Prostate gland (tissue), 2 donors: ENCODE measurements at regions not wholly inside any gene's neighbourhood (a gene's known extent, or its start where the extent isn't known, plus 50 kb on each side); places are given as distances from the start of the nearest gene placed in this dataset.
"Not testable (repeated sequence)": the region's sequence is repeated elsewhere in the genome, so short reads cannot be mapped to it uniquely, and the experiment has no call there.

Source experiments
- DNase-seq: peaks from one replicate; pipeline ENCODE4 v3.0.0-alpha.2; 2019; ENCODE audit warnings: low spot score
- H3K27ac ChIP-seq, 2 donors: fragments of 200-600 bp; sonication (generic); 2 replicates each; pipeline ENCODE4 v1.5.1; 2017 to 2019
- H3K27me3 ChIP-seq: fragments of 200-600 bp; sonication (generic); replicated peaks from 2 replicates; pipeline ENCODE4 v1.5.1; 2019; ENCODE audit not compliant: insufficient read depth
- H3K36me3 ChIP-seq, 2 donors: fragments of 200-600 bp; sonication (generic); 1 replicate in 1 of 2; 2 replicates in 1 of 2; pipeline versions ENCODE4 v1.5.1 to v1.8.1; 2017 to 2019
- H3K4me1 ChIP-seq: fragments of 200-600 bp; sonication (generic); replicated peaks from 2 replicates; pipeline ENCODE4 v1.5.1; 2019
- H3K4me3 ChIP-seq, 2 donors: fragments of 200-600 bp; sonication (generic); 2 replicates each; pipeline ENCODE4 v1.5.1; 2017 to 2019
- H3K9me3 ChIP-seq: fragments of 200-600 bp; sonication (generic); 2 replicates; pipeline ENCODE4 v1.5.1; 2017
- POLR2A ChIP-seq: fragments of 450-650 bp; IDR thresholded peaks from one replicate; pipeline ENCODE4 v1.6.1; 2016; ENCODE audit warnings: antibody characterized with exemption, mild to moderate bottlenecking
- POLR2AphosphoS5 ChIP-seq: sonication (generic); formaldehyde crosslinking; IDR thresholded peaks from one replicate; pipeline ENCODE4 v1.6.1; 2017; ENCODE audit warnings: antibody characterized with exemption
- WGBS: methylation state at CpG from one replicate; pipeline ENCODE4 v1.1.5; 2018; 5-methylcytosine and 5-hydroxymethylcytosine counted together
- intact Hi-C: fragments of 100-400 bp; cut with DNase I; formaldehyde crosslinking; loops from one replicate; pipeline ENCODE4 v1.14.2; 2022
- TF ChIP-seq, protein P1 (sequence below), 4 experiments: fragments of 200-600 bp in 2 of 4; fragments of 450-650 bp in 2 of 4; sonication (generic) in 2 of 4; IDR thresholded peaks; 1 replicate in 3 of 4; 2 replicates in 1 of 4; pipeline ENCODE4 v1.5.1; 2016 to 2019; ENCODE audit warnings: antibody characterized with exemption in 4 of 4, mild to moderate bottlenecking in 2 of 4, moderate library complexity in 2 of 4

DNA sequence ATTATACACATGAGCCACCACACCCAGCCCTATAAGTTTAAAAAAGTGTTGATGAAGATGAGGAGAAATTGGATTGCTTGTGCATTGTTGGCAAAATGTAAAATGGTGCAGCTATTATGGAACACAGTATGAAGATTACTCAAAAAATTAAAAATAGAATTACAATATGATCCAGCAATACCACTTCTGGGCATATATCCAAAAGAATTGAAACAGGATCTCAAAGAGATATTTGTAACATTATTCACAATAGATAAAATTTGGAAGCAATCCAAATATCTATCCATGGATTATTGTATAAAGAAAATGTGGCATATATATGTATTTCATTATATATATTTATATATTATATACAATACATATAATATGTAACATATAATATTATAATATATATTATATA lies 515.6 kb upstream of the GNPDA2 start:
- Histone ChIP-seq H3K4me3 (no peak overlapping the region), H3K4me1 (no peaks in the 10 kb centered on the region), H3K36me3 (no peaks in the 10 kb centered on the region), H3K27me3 (no peaks in the 10 kb centered on the region), H3K9me3 (no peaks in the 10 kb centered on the region), H3K27ac (no peak overlapping the region)
- no peak for DNase-seq
- no peak for TF ChIP-seq POLR2A
- intact Hi-C loops, result no loop called here

DNA sequence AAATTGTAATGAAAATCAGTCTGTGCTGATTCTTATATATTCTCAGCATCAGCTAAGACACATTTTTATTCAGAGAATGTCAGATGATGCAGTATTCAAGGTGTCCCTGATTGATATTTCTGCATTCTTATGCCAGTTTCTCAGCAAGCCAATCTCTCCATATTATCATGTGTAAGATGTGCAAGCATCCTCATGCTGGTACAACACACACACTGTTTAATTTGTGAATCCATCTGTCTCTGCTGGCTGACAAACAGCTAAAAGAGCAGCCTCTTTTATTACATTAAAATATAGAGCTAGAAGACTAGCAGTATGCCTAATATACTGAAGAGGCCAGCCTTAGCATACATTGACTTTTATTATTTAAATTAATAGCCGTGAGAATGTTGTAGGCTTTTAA lies 502.9 kb upstream of the GNPDA2 start:
- intact Hi-C loops, result no loop called here
- no peak overlapping the region for H3K27ac ChIP-seq
- TF ChIP-seq POLR2AphosphoS5, result no peak
- TF ChIP-seq POLR2A, result no peak
- TF ChIP-seq, protein P1, sequence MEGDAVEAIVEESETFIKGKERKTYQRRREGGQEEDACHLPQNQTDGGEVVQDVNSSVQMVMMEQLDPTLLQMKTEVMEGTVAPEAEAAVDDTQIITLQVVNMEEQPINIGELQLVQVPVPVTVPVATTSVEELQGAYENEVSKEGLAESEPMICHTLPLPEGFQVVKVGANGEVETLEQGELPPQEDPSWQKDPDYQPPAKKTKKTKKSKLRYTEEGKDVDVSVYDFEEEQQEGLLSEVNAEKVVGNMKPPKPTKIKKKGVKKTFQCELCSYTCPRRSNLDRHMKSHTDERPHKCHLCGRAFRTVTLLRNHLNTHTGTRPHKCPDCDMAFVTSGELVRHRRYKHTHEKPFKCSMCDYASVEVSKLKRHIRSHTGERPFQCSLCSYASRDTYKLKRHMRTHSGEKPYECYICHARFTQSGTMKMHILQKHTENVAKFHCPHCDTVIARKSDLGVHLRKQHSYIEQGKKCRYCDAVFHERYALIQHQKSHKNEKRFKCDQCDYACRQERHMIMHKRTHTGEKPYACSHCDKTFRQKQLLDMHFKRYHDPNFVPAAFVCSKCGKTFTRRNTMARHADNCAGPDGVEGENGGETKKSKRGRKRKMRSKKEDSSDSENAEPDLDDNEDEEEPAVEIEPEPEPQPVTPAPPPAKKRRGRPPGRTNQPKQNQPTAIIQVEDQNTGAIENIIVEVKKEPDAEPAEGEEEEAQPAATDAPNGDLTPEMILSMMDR (IDR thresholded peaks at IDR 0.05), result no peak
- no peaks in the 10 kb centered on the region for H3K27me3 ChIP-seq
- no peak for DNase-seq
- no peak overlapping the region for H3K4me3 ChIP-seq
- H3K4me1 ChIP-seq, result no peaks in the 10 kb centered on the region
- WGBS, result 68% methylated on average over 1 of the region's 1 CpG
- H3K9me3 ChIP-seq, result no peaks in the 10 kb centered on the region
- H3K36me3 ChIP-seq, result no peaks in the 10 kb centered on the region

DNA sequence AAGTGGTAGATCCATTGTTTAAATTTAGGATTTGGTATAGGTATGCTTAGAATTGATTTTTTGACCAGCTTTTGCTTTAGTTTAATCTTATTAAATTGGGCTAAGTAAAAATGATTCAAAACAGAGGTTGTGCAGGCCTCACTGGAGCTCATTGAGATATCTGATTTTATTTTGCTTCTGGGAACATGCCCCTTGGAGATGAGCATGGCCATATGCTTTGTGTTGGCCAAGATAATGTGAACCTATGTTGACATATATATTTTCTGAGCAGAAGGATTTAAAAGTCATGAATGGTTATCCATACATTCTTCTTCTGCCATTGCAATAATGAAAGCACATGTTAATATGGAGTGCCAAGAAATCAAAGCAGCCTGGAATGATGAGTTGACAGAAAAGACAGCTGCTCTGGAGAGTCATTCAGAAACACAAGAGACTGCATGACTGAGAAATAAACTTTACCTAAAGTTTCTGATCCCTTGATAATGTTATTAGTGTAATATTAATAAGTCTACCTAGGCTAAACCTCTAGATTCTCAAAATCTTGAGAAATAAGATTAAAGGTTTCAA lies 489.7 kb upstream of the GNPDA2 start:
- Histone ChIP-seq H3K4me3 (no peak overlapping the region), H3K27me3 (no peaks in the 10 kb centered on the region), H3K9me3 (no peaks in the 10 kb centered on the region), H3K27ac (no peak overlapping the region), H3K4me1 (no peaks in the 10 kb centered on the region), H3K36me3 (no peaks in the 10 kb centered on the region)
- intact Hi-C loops, result no loop called here
- TF ChIP-seq POLR2A (no peak), POLR2AphosphoS5 (no peak)
- TF ChIP-seq, protein P1 (IDR thresholded peaks at IDR 0.05), result no peak
- no peak for DNase-seq

DNA sequence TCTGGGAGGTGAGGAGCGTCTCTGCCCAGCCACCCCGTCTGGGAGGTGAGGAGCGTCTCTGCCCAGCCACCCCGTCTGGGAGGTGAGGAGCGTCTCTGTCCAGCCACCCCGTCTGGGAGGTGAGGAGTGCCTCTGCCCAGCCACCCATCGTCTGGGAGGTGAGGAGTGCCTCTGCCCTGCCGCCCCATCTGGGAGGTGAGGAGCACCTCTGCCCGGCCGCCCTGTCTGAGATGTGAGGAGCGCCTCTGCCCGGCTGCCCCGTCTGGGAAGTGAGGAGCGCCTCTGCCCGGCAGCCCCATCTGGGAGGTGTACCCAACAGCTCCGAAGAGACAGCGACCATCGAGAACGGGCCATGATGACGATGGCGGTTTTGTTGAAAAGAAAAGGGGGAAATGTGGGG lies 482.1 kb upstream of the GNPDA2 start:
- 97% methylated on average over 17 of the region's 21 CpGs for WGBS
- H3K36me3 ChIP-seq, H3K27ac ChIP-seq, H3K9me3 ChIP-seq, H3K27me3 ChIP-seq, H3K4me1 ChIP-seq, H3K4me3 ChIP-seq, DNase-seq, intact Hi-C loops: not testable (repeated sequence)

DNA sequence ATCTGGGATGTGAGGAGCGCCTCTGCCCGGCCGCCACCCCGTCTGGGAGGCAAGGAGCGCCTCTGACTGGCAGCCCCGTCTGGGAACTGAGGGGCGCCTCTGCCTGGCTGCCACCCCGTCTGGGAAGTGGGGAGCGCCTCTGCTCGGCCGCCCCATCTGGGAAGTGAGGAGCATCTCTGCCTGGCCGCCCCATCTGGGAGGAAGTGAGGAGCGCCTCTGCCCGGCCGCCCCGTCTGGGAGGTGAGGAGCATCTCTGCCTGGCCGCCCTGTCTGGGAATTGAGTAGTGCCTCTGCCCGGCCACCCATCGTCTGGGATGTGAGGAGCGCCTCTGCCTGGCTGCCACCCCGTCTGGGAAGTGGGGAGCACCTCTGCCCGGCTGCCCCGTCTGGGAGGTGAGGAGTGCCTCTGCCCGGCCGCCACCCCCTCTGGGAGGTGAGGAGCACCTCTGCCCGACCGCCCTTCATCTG lies 481.5 kb upstream of the GNPDA2 start:
- DNase-seq, H3K36me3 ChIP-seq, H3K4me1 ChIP-seq, H3K27ac ChIP-seq, H3K4me3 ChIP-seq, H3K9me3 ChIP-seq, intact Hi-C loops, H3K27me3 ChIP-seq: not testable (repeated sequence)
- 94% methylated on average over 19 of the region's 27 CpGs for WGBS

DNA sequence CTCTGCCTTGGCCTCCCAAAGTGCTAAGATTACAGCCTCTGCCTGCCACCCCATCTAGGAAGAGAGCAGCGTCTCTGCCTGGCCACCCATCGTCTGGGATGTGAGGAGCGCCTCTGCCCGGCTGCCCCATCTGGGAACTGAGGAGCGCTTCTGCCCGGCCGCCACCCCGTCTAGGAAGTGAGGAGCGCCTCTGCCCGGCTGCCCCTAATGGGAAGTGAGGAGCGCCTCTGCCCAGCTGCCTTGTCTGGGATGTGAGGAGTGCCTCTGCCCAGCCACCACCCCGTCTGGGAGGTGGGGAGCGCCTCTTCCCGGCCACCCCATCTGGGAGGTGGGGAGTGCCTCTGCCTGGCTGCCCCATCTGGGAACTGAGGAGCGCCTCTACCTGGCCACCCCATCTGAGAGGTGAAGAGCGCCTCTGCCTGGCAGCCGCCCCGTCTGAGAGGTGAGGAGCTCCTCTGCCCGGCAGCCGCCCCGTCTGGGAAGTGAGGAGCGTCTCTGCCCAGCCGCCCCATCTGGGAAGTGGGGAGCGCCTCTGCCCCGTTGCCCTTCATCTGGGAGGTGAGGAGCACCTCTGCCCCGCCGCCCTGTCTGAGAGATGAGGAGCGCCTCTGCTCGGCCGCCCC lies 481.0 kb upstream of the GNPDA2 start:
- intact Hi-C loops, H3K27ac ChIP-seq, DNase-seq, H3K4me3 ChIP-seq, H3K27me3 ChIP-seq, H3K36me3 ChIP-seq, H3K4me1 ChIP-seq, H3K9me3 ChIP-seq: not testable (repeated sequence)
- WGBS, result 93% methylated on average over 29 of the region's 30 CpGs

DNA sequence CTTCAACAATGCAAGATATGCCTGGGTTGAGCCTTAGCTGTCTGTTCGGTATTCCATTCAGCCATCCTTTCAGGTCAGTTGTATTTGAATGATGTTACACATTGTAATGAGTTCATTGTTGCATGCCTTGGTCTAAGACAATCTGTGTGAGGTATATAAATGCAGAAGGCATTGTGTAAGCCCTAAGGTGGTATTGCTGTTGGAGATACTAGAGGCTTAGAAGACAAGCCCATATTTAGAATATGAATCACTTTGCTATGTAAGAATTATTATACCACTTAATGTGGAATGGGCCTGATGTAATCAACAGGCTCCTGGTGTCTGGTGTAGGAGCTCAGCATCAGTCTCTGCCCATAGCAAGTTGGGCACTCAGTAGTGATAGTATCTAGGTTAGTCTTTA lies 473.4 kb upstream of the GNPDA2 start:
- intact Hi-C loops, result no loop called here
- WGBS, result 95% methylated on average over 1 of the region's 1 CpG

More for the DNA sequence above, 473.4 kb upstream of the GNPDA2 start:
- Histone ChIP-seq H3K36me3 (no peaks in the 10 kb centered on the region), H3K4me3 (no peak overlapping the region), H3K27me3 (no peaks in the 10 kb centered on the region), H3K9me3 (no peaks in the 10 kb centered on the region), H3K27ac (no peak overlapping the region), H3K4me1 (no peaks in the 10 kb centered on the region)
- TF ChIP-seq POLR2A, result no peak
- TF ChIP-seq, protein P1 (IDR thresholded peaks at IDR 0.05), result no peak
- TF ChIP-seq POLR2AphosphoS5, result no peak
- DNase-seq, result no peak
